Epithelial cell of prostate (primary cell): ENCODE measurements at regions not wholly inside any gene's neighbourhood (a gene's known extent, or its start where the extent isn't known, plus 50 kb on each side); places are given as distances from the start of the nearest gene placed in this dataset.
"Not testable (repeated sequence)": the region's sequence is repeated elsewhere in the genome, so short reads cannot be mapped to it uniquely, and the experiment has no call there.

Experiments used
- DNase-seq: peaks from one replicate; pipeline ENCODE4 v3.0.0-alpha.2; 2011; ENCODE audit warnings: low read depth, low spot score
- H3K27ac ChIP-seq: fragments of 450-650 bp; 2 replicates; pipeline ENCODE4 v1.5.1; 2017; ENCODE audit warnings: mild to moderate bottlenecking

DNA sequence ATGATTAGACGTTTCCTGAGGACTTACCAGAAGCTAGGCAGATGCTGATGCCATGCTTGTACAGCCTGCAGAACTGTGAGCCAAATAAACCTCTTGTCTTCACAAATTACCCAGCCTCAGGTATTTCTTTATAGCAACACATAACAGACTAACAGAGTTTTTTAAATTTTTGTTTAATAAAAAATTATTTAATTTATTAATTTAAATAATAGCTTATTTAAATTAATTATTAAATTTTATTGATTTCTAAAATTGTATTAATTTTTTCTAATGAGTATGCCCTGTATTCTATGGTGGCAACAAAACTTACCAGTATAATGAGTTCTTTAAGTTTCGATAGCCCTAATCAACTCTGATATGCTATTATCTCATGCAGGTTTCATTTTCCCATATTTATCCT is 259.8 kb downstream of the IKZF2 start:
- no peak for DNase-seq
- H3K27ac ChIP-seq, result no peak overlapping the region

DNA sequence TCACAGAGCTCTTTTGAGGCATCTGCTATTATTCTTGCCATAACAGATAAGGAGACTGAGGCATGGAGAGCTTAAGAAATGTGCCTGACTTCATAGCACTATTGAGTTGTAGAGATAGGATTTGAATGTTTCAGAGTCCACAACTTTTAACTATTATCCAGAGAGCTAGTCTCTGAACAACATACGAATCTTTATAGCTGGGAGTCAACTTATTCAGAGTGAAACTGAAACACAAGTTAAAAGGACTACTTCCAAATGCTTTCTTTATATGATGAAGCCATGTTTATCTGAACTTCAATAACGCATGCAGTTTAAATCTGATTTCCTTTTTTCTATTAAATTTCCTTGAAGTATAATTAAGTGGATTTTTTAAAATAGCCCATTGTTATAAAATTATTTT is 268.8 kb downstream of the IKZF2 start:
- no peak overlapping the region for H3K27ac ChIP-seq
- no peak for DNase-seq

DNA sequence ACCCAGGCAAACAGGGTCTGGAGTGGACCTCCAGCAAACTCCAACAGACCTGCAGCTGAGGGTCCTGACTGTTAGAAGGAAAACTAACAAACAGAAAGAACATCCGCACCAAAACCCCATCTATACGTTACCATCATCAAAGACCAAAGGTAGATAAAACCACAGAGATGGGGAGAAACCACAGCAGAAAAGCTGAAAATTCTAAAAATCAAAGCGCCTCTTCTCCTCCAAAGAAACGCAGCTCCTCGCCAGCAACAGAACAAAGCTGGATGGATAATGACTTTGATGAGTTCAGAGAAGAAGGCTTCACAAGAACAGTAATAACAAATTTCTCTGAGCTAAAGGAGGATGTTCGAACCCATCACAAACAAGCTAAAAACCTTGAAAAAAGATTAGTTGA is 274.9 kb downstream of the IKZF2 start:
- DNase-seq, H3K27ac ChIP-seq: not testable (repeated sequence)

DNA sequence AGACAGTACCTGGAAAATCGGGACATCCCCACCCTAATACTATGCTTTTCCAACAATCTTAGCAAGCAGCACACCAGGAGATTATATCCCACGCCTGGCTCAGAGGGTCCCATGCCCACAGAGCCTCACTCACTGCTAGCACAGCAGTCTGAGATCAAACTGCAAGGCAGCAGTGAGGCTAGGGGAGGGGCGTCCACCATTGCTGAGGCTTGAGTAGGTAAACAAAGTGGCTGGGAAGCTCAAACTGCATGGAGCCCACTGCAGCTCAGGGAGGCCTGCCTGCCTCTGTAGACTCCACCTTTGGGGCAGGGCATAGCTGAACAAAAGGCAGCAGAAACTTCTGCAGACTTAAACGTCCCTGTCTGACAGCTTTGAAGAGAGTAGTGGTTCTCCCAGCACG is 275.5 kb downstream of the IKZF2 start:
- H3K27ac ChIP-seq, DNase-seq: not testable (repeated sequence)

DNA sequence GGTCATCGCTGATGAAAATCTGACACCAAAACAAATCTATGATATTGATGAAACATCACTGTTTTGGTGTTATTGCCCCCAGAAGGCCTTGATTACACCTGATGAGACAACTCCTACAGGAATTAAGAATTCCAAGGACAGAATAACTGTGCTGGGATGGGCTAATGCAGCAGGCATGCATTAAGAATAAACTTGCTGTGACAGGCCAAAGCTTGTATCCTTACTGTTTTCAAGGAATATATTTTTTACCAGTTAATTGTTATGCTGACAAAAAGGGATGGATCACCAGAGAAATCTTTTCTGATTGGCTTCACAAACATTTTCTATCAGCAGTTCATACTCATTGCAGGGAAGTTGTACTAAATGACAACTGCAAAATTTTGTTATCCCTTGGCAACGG is 278.2 kb downstream of the IKZF2 start:
- no peak for DNase-seq
- H3K27ac ChIP-seq, result no peak overlapping the region

GRCh38 chr2:212871597-212871996 is 279.8 kb downstream of the IKZF2 start:
- H3K27ac ChIP-seq, result no peak overlapping the region
- DNase-seq, result no peak

DNA sequence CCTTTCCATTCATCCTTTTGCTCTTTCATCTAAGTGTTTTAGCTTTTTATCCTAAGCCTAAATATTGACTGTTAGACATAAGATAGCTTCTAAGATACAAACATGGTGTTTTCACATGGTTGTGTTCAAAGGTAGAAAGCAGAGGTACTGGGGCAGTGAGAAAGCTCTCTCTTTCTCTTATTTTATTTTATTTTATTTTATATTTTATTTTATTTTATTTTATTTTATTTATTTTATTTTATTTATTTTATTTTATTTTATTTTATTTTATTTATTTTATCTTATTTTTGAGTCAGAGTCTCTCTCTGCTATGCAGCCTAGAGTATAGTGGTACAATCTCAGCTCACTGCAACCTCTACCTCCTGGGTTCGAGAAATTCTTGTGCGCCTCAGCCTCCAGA is 287.2 kb downstream of the IKZF2 start:
- H3K27ac ChIP-seq, result no peak overlapping the region

DNA sequence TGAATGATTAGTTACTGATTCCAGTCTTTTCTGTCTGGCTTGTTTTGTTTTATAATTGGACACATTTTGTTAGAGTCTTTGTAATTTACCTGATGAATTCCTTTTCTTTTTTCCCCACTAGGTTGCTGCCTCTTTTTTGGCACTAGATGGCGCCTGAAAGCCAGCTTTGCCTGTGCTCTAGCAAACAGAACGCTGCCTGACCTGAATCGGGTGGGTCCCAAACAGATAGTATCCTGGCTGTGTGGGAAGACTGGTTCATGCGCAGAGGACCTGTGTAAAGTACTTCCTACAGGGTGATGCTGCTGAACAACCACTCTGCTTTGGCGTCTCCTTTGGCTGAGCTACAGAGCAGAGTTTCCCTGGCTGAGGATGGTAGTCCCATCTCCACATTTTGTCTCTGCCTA is 288.2 kb downstream of the IKZF2 start:
- no peak for DNase-seq
- no peak overlapping the region for H3K27ac ChIP-seq

More for the DNA sequence above, 287.2 kb downstream of the IKZF2 start:
- DNase-seq, result no peak

- peak overlapping the region; percentile 55 for H3K27ac ChIP-seq
- DNase-seq, result no peak
Observed at GRCh38 chr2:212858496-212858895, 292.9 kb downstream of the IKZF2 start.

- no peak for DNase-seq
- peak overlapping the region; percentile 86 for H3K27ac ChIP-seq
Observed at GRCh38 chr2:212854771-212855170, 296.6 kb downstream of the IKZF2 start.

GRCh38 chr2:212854116-212854515 is 297.3 kb downstream of the IKZF2 start:
- no peak for DNase-seq
- peak overlapping the region; percentile 86 for H3K27ac ChIP-seq

DNA sequence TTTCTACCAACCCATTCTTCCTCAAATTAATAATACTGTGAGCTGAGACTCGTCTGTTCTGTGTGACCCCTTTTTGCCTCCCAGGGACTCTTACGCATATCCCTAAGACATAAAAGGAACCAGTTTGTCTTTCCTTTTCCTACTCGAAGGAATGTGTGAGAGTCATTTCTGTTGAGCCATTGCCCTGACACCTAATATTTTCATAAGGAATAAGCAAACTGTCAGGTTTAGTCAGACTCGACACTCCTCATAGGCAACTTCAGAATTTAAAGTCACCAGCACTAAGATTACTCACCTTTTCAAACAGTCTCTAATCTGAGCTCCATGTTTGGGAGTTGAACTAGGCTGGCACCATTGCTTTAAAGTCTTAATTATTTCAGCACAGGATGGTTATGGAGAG is 305.5 kb downstream of the IKZF2 start:
- H3K27ac ChIP-seq, result peak overlapping the region; percentile 100
- DNase-seq, result peak; percentile 59

DNA sequence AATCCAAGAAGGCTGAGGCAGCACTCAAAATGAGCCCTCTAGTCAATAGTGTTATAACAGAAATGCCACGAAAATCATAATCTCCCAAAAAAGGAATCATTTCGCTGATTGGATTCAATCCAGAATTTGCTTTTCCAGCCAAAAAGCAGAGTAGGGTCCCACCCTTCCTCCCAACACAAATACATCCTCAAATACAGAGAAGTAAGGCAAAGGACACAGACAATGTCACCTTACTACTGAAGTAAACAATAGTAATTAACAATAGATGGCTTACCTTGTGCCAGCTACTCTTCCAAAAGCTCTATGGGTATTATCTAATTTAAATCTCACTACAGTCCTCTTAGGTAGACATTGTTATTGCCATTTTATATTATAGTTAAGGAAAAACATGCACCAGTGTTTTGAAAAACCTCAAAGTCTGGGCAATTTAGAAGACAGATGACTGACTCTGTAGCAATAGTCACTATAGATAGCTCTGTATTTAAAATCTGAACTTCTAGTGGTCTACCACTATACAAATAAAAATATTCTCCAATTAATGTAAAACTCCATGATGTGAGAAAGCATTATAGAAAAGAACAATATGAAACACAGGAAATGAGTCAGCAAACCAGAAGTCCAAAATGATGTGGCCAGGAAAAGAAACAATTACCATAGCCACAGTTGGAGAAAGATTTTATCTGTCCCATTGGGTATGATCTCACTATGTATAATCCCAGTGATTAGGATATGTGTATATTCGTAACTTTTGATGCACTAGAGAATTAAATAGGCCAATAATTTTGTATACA is 305.0 kb upstream of the ERBB4 start:
- peak; percentile 73 for DNase-seq
- H3K27ac ChIP-seq, result peak overlapping the region; percentile 100

DNA sequence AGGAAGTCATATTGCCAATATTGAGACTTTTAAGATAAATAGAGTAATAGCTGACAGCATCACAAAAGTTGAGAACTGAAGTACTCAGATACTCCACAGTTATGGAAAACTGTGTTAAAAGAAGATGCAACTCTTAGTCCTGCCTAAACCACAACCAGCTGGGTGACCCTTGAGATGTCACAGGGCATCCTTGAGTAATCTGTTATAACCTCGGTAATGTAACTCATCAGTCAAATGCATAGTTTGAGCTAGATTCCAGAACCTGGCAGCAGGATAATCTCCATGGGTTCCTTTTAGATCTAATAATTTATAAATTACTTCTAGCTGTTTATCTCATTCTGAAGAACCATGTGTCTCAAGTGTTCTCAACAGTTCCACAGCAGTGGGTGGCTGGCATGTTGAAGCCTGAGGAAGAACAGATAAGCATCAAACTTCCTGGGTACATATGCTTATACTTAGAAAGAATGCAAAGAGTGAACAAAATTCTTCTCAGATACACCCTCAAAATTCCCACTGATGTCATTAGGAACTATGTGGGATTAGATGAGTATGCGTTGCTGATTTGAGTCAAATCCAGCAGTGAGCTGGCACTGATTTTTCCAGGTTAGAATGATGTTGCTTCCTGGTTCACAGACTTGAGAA is 304.1 kb upstream of the ERBB4 start:
- peak; percentile 80 for DNase-seq
- peak overlapping the region; percentile 100 for H3K27ac ChIP-seq

GRCh38 chr2:212841460-212841859 is 302.9 kb upstream of the ERBB4 start:
- H3K27ac ChIP-seq, result peak overlapping the region; percentile 100
- no peak for DNase-seq

GRCh38 chr2:212832211-212833195 is 293.9 kb upstream of the ERBB4 start:
- no peak overlapping the region for H3K27ac ChIP-seq
- DNase-seq, result no peak

GRCh38 chr2:212831671-212832199 is 293.1 kb upstream of the ERBB4 start:
- DNase-seq, result no peak
- no peak overlapping the region for H3K27ac ChIP-seq

DNA sequence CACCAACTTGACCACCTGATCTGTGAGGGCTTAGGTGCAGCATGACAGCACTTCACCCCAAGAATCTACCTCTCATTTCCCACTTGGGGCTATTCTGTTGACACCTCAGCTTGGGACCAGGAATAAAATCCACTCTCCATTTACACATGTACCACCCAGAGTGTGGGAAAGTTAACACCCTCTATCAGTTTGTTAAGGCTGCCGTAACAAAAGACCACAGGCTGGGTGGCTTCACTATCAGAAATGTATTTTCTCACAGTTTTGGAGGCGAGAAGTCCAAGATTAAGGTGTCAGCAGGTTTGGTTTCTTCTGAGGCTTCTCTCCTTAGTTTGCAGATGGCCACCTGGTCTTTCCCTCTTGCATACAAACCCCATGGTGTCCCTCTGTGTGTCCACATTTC is 277.7 kb upstream of the ERBB4 start:
- no peak for DNase-seq
- no peak overlapping the region for H3K27ac ChIP-seq

DNA sequence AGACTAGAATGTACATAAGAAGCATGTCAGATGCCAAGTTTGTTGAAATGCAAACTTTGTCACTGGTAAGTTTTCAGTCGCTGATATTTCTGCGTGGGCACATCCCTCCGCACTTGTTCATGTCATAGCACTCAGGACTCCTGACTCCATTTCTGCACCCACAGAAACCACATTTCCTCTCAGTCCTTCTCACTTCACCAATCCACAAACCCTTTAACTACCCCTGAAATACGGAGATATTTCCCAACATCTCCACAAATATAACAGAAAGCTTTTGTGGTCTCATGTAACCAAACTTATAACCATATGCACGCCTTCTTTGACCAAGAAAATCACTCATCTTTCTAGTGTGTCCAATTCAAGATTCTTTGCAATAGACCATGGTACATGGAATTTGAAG is 276.9 kb upstream of the ERBB4 start:
- no peak for DNase-seq

DNA sequence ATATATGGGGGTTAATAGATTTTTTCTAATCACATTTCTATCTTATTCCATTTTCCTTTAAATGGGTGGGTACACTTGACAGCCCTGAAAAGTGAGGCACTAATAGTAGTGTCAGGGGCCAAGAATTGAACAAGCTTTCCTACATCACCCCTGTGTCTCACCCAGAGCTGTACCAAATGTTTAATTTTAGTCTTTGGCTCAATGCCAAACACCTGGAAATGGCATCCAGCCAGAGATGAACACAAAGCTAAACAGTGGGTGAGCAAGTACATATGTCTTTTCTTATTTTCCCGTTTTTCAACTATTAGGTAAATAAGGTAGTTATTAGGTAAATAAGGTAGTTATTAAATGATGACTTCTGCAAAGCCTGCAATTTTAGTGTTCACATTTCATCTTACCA is 276.3 kb upstream of the ERBB4 start:
- no peak overlapping the region for H3K27ac ChIP-seq
- DNase-seq, result no peak

More for the DNA sequence above, 276.9 kb upstream of the ERBB4 start:
- H3K27ac ChIP-seq, result no peak overlapping the region
